ENCODE measurements at regions not wholly inside any gene's neighbourhood (a gene's known extent, or its start where the extent isn't known, plus 50 kb on each side); places are given as distances from the start of the nearest gene placed in this dataset.

GRCh38 chr2:2571301-2572150, 240.5 kb upstream of the MYT1L start:
- DNase-seq (no peak), ATAC-seq (ENCODE audit: low read depth) (no peak)
- Histone ChIP-seq H4K91ac (ENCODE audit: insufficient read depth, low read depth, low read length) (no peak overlapping the region), H3K23ac (ENCODE audit: low read depth, low read length) (no peak overlapping the region), H4K20me1 (ENCODE audit: insufficient read depth, low read length) (no peaks in the 10 kb centered on the region), H2AFZ (replicated peaks; ENCODE audit: low read length, poor library complexity) (no peak overlapping the region), H3K4me1 (ENCODE audit: control insufficient read depth, insufficient read depth, low read length) (no peaks in the 10 kb centered on the region), H3K56ac (ENCODE audit: extremely low read depth, insufficient read depth, low read length) (no peak overlapping the region), H3K36me3 (ENCODE audit: control insufficient read depth, insufficient read depth, low read length) (no peaks in the 10 kb centered on the region), H3K18ac (ENCODE audit: low read depth, low read length) (no peak overlapping the region), H2AK5ac (ENCODE audit: low read depth, low read length) (no peak overlapping the region), H3K14ac (replicated peaks; ENCODE audit: low read depth, low read length) (no peak overlapping the region), H3K4ac (ENCODE audit: low read depth, low read length) (no peak overlapping the region), H3K27me3 (ENCODE audit: control insufficient read depth, insufficient read depth, low read length) (no peaks in the 10 kb centered on the region), H3K4me3 (ENCODE audit: insufficient read depth, low read depth, low read length) (no peak overlapping the region), H3K4me2 (ENCODE audit: low read depth, low read length) (no peak overlapping the region), H3K9me3 (ENCODE audit: control insufficient read depth, insufficient read depth, low read length) (peaks cover 61% of the 10 kb centered on the region), H4K8ac (ENCODE audit: low read depth in 2 of 2, low read length in 2 of 2) (no peak overlapping the region), H2AK9ac (replicated peaks; ENCODE audit: low read depth, low read length, poor library complexity) (no peak overlapping the region), H2BK20ac (ENCODE audit: low read depth, low read length) (no peak overlapping the region), H3K9me1 (ENCODE audit: insufficient read depth, low read length) (no peaks in the 10 kb centered on the region), H3K9ac (ENCODE audit: low read depth, low read length) (no peak overlapping the region), H3K79me1 (ENCODE audit: low read depth in 1 of 2, low read length in 2 of 2) (no peaks in the 10 kb centered on the region), H4K5ac (ENCODE audit: low read depth, low read length) (no peak overlapping the region), H2BK120ac (ENCODE audit: low read depth, low read length) (no peak overlapping the region), H3K27ac (ENCODE audit: insufficient read depth, low read length) (no peak overlapping the region), H2BK15ac (ENCODE audit: low read depth, low read length) (no peak overlapping the region), H2BK5ac (ENCODE audit: low read depth, low read length, poor library complexity, severe bottlenecking) (no peak overlapping the region)
- WGBS, 2 experiments (ENCODE audit: extremely low coverage in 2 of 2, insufficient read length in 1 of 2), result 90% methylated on average over 10 of the region's 41 CpGs; no CpG with 5 or more reads in 1 of the 2 experiments
- TF ChIP-seq USF2 (IDR thresholded peaks at IDR 0.05; ENCODE audit: low read depth, low read length) (no peak), RCOR1 (IDR thresholded peaks at IDR 0.05; ENCODE audit: insufficient replicate concordance, low read length) (no peak), MAFK (IDR thresholded peaks at IDR 0.05; ENCODE audit: low read depth, low read length) (no peak)
- ChIA-PET CTCF (no interaction called here), POLR2A (ENCODE audit: unreplicated experiment) (no interaction called here)
- dilution Hi-C loops (cut with HindIII; ENCODE audit: low sequenced_read_pairs, unreplicated experiment) (no loop called here), intact Hi-C loops (cut with micrococcal nuclease) (no loop called here), in situ Hi-C loops (cut with MboI; ENCODE audit: low sequenced_read_pairs) (no loop called here)
- no TSS peak for BruUV-seq (replicated peaks)
